Psoas muscle (tissue), 7 donors: ENCODE measurements at regions not wholly inside any gene's neighbourhood (a gene's known extent, or its start where the extent isn't known, plus 50 kb on each side); places are given as distances from the start of the nearest gene placed in this dataset.

Experiments used
- ATAC-seq, 4 donors: fragments of 200-7000 bp; cut with Tn5 transposase; one replicate each; pipeline ENCODE4 v1.9.1; 2020; ENCODE audit warnings: moderate library complexity in 3 of 4, mild to moderate bottlenecking in 2 of 4
- DNase-seq, 2 donors: peaks; one replicate each; pipeline ENCODE4 v3.0.0-alpha.2; 2020
- H3K27ac ChIP-seq: fragments of 200-600 bp; one replicate; pipeline ENCODE4 v1.8.0; 2022
- H3K27me3 ChIP-seq, 3 donors: fragments of 200-600 bp in 1 of 3; one replicate each; pipeline versions ENCODE4 v1.6.1 to v1.8.0; 2013 to 2022; ENCODE audit warnings: low read length in 2 of 3, mild to moderate bottlenecking in 2 of 3, moderate library complexity in 1 of 3; ENCODE audit not compliant: insufficient read depth in 3 of 3
- H3K36me3 ChIP-seq, 2 donors: fragments of 200-600 bp in 1 of 2; one replicate each; pipeline versions ENCODE4 v1.6.1 to v1.8.0; 2013 to 2022; ENCODE audit warnings: low read depth in 1 of 2, mild to moderate bottlenecking in 1 of 2, moderate library complexity in 1 of 2; ENCODE audit not compliant: insufficient read depth in 1 of 2
- H3K4me1 ChIP-seq: fragments of 200-600 bp; one replicate; pipeline ENCODE4 v1.8.0; 2022
- H3K4me3 ChIP-seq: fragments of 200-600 bp; one replicate; pipeline ENCODE4 v1.8.0; 2022; ENCODE audit warnings: mild to moderate bottlenecking
- H3K9me3 ChIP-seq: fragments of 200-600 bp; one replicate; pipeline ENCODE4 v1.8.0; 2022
- WGBS, 3 donors: extraction: QIAGEN DNeasy Blood & Tissue Kit; methylation state at CpG; one replicate each; pipeline versions ENCODE4 v1.1.6 to v1.1.7; 2013; 5-methylcytosine and 5-hydroxymethylcytosine counted together
- intact Hi-C, 2 donors: fragments of 100-400 bp; cut with DNase I; formaldehyde crosslinking; loops; one replicate each; pipeline versions ENCODE4 v1.11.0 to v1.14.2; 2022
- TF ChIP-seq, protein P1 (sequence below): fragments of 200-600 bp; IDR thresholded peaks from one replicate; pipeline ENCODE4 v1.8.0; 2022; ENCODE audit warnings: antibody characterized with exemption
- donor health status: healthy with polysubstance abuse.
- donor health status: DM: no; HTN: no; CAD: no; lungs with moderate emphysema.
- donor health status: Bipolar disorder and iron deficiency.
- donor health status: healthy.
- donor health status: DM: yes; HTN: yes; CAD: no.
- donor health status: DM: no; HTN: no; CAD: no.
- donor health status: DM: yes; HTN: yes; CAD: no.

- ATAC-seq (no peak), DNase-seq (no peak)
- Histone ChIP-seq H3K27ac (no peak overlapping the region), H3K36me3 (no peaks in the 10 kb centered on the region), H3K4me1 (no peaks in the 10 kb centered on the region), H3K4me3 (no peak overlapping the region), H3K9me3 (no peaks in the 10 kb centered on the region), H3K27me3 (no peaks in the 10 kb centered on the region)
- TF ChIP-seq, protein P1, sequence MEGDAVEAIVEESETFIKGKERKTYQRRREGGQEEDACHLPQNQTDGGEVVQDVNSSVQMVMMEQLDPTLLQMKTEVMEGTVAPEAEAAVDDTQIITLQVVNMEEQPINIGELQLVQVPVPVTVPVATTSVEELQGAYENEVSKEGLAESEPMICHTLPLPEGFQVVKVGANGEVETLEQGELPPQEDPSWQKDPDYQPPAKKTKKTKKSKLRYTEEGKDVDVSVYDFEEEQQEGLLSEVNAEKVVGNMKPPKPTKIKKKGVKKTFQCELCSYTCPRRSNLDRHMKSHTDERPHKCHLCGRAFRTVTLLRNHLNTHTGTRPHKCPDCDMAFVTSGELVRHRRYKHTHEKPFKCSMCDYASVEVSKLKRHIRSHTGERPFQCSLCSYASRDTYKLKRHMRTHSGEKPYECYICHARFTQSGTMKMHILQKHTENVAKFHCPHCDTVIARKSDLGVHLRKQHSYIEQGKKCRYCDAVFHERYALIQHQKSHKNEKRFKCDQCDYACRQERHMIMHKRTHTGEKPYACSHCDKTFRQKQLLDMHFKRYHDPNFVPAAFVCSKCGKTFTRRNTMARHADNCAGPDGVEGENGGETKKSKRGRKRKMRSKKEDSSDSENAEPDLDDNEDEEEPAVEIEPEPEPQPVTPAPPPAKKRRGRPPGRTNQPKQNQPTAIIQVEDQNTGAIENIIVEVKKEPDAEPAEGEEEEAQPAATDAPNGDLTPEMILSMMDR = no peak
- intact Hi-C loops = no loop called here
- 45 to 51% (median 45%) methylated on average over 2 of the region's 2 CpGs for WGBS, 3 donors
Measured at GRCh38 chr2:153101187-153101586, 377.4 kb downstream of the RPRM start.

DNA sequence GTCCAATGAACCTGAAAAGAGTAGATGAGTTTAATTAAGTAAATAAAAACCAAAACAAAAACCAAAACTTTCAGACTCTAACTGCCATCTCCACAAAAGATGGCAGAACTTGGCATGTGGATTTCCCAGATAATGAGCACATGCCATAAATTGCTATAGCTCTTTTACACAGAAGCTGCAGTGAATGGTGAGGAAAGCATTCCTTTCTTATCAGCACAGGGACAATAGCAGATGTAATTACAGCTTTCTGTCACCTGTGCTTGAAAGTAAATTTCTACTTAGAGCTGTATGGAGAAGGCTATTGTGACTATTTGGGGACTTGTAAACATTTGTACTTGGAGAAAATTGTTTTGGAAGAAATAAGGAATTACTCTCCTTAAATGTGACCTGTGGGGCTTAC, 378.4 kb downstream of the RPRM start:
- no peak for ATAC-seq
- Histone ChIP-seq H3K36me3 (no peaks in the 10 kb centered on the region), H3K4me3 (no peak overlapping the region), H3K4me1 (no peaks in the 10 kb centered on the region), H3K27ac (no peak overlapping the region), H3K27me3 (no peaks in the 10 kb centered on the region), H3K9me3 (no peaks in the 10 kb centered on the region)
- TF ChIP-seq, protein P1 = no peak
- intact Hi-C loops = no loop called here
- DNase-seq = no peak

DNA sequence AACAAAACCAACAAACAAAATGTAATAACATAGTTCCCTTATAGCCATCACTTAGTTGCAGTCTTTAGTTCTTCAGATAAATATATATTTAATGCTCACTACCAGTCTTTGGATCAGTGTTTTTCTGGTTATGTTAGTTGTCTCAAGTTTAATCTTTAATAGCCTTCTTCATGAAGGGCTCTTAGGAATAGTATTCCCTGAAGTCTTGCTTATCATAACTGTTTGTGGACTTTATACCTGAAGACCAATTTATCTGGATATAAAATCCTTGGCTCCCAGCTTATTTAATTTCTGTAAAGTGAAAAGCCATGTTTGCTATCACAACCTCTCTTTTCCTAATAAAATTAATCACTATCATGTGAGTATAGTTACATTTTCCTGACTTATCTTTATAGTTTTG, 379.7 kb downstream of the ARL6IP6 start:
- intact Hi-C loops = no loop called here
- DNase-seq (no peak), ATAC-seq (no peak)
- Histone ChIP-seq H3K36me3 (no peaks in the 10 kb centered on the region), H3K4me3 (no peak overlapping the region), H3K27ac (no peak overlapping the region), H3K4me1 (no peaks in the 10 kb centered on the region), H3K27me3 (no peaks in the 10 kb centered on the region), H3K9me3 (no peaks in the 10 kb centered on the region)
- TF ChIP-seq, protein P1 = no peak

DNA sequence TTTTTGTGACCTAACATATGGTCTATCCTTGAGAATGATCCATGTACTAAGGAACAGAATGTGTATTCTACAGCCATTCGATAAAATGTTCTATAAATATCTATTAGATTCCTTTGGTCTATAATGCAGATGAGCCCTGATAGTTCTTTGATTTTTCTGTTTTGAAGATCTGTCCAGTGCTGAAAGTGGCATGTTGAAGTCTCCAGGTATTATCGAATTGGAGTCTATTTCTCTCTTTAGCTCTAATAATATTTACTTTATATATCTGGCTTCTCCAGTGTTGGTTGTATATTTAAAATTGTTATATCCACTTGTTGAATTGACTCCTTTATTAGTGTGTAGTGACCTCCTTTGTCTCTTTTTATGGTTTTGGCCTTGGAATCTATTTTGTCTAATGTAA, 377.9 kb downstream of the ARL6IP6 start:
- ATAC-seq (no peak), DNase-seq (no peak)
- Histone ChIP-seq H3K9me3 (no peaks in the 10 kb centered on the region), H3K27ac (no peak overlapping the region), H3K4me3 (no peak overlapping the region), H3K4me1 (no peaks in the 10 kb centered on the region), H3K36me3 (no peaks in the 10 kb centered on the region), H3K27me3 (no peaks in the 10 kb centered on the region)
- 89 to 94% (median 90%) methylated on average over 2 of the region's 2 CpGs for WGBS, 3 donors
- TF ChIP-seq, protein P1 = no peak
- intact Hi-C loops = no loop called here

- ATAC-seq (no peak), DNase-seq (no peak)
- Histone ChIP-seq H3K36me3 (no peaks in the 10 kb centered on the region), H3K4me3 (no peak overlapping the region), H3K27me3 (no peaks in the 10 kb centered on the region), H3K9me3 (no peaks in the 10 kb centered on the region), H3K27ac (no peak overlapping the region), H3K4me1 (no peaks in the 10 kb centered on the region)
- TF ChIP-seq, protein P1 = no peak
- intact Hi-C loops = no loop called here
Measured at GRCh38 chr2:153091344-153091743, 372.9 kb downstream of the ARL6IP6 start.
